HG03469 (cell line): ENCODE measurements at regions not wholly inside any gene's neighbourhood (a gene's known extent, or its start where the extent isn't known, plus 50 kb on each side); places are given as distances from the start of the nearest gene placed in this dataset.
"Not testable (repeated sequence)": the region's sequence is repeated elsewhere in the genome, so short reads cannot be mapped to it uniquely, and the experiment has no call there.

Source experiments
- ATAC-seq: cut with Tn5 transposase; IDR thresholded peaks from one replicate; pipeline ENCODE4 v1.9.1; 2021; ENCODE audit warnings: mild to moderate bottlenecking, moderate library complexity, moderate number of reproducible peaks; ENCODE audit not compliant: unreplicated experiment

- ATAC-seq: no peak
These were observed 309.6 kb upstream of the ATXN7L3B start for GRCh38 chr12:74227846-74228545.

GRCh38 chr12:74229671-74230070, 308.0 kb upstream of the ATXN7L3B start:
- no peak for ATAC-seq

- no peak for ATAC-seq
These were observed 302.3 kb upstream of the ATXN7L3B start for GRCh38 chr12:74235342-74235741.

GRCh38 chr12:74241341-74241740, 296.3 kb upstream of the ATXN7L3B start:
- no peak for ATAC-seq

GRCh38 chr12:74242088-74242487, 295.5 kb upstream of the ATXN7L3B start:
- no peak for ATAC-seq

GRCh38 chr12:74245458-74245857, 292.2 kb upstream of the ATXN7L3B start:
- ATAC-seq: no peak

- no peak for ATAC-seq
These were observed 286.7 kb upstream of the ATXN7L3B start for GRCh38 chr12:74250891-74251290.

GRCh38 chr12:74253826-74254225, 283.8 kb upstream of the ATXN7L3B start:
- not testable (repeated sequence) for ATAC-seq

GRCh38 chr12:74254784-74255183, 282.9 kb upstream of the ATXN7L3B start:
- no peak for ATAC-seq

- ATAC-seq: no peak
These were observed 278.4 kb upstream of the ATXN7L3B start for GRCh38 chr12:74259199-74259598.

GRCh38 chr12:74264692-74265091, 272.9 kb upstream of the ATXN7L3B start:
- no peak for ATAC-seq

- not testable (repeated sequence) for ATAC-seq
These were observed 268.3 kb upstream of the ATXN7L3B start for GRCh38 chr12:74269355-74269754.

GRCh38 chr12:74280156-74280655, 257.4 kb upstream of the ATXN7L3B start:
- no peak for ATAC-seq

- ATAC-seq: not testable (repeated sequence)
These were observed 256.0 kb upstream of the ATXN7L3B start for GRCh38 chr12:74281401-74282180.

- no peak for ATAC-seq
These were observed 254.0 kb upstream of the ATXN7L3B start for GRCh38 chr12:74283646-74284045.

- ATAC-seq: no peak
These were observed 251.9 kb upstream of the ATXN7L3B start for GRCh38 chr12:74285773-74286172.

GRCh38 chr12:74286254-74286653, 251.4 kb upstream of the ATXN7L3B start:
- ATAC-seq: no peak

- no peak for ATAC-seq
These were observed 245.1 kb upstream of the ATXN7L3B start for GRCh38 chr12:74292351-74293194.

- no peak for ATAC-seq
These were observed 243.9 kb upstream of the ATXN7L3B start for GRCh38 chr12:74293689-74294131.

- no peak for ATAC-seq
These were observed 220.5 kb upstream of the ATXN7L3B start for GRCh38 chr12:74317078-74317601.

- ATAC-seq: no peak
These were observed 219.9 kb upstream of the ATXN7L3B start for GRCh38 chr12:74317741-74318140.
